Mesendoderm (in vitro differentiated cells): ENCODE measurements at regions not wholly inside any gene's neighbourhood (a gene's known extent, or its start where the extent isn't known, plus 50 kb on each side); places are given as distances from the start of the nearest gene placed in this dataset.

Experiments
- DNase-seq: peaks from one replicate; pipeline ENCODE4 v3.0.0; 2013
- H2AK5ac ChIP-seq: 2 replicates; pipeline ENCODE4 v1.6.1; 2013; ENCODE audit warnings: low read length, inconsistent platforms
- H2BK120ac ChIP-seq: 2 replicates; pipeline ENCODE4 v1.6.1; 2013; ENCODE audit warnings: low read depth, mild to moderate bottlenecking, low read length, moderate library complexity, mixed read lengths
- H2BK15ac ChIP-seq: replicated peaks from 2 replicates; pipeline ENCODE4 v1.6.1; 2013; ENCODE audit warnings: low read depth, mild to moderate bottlenecking, moderate library complexity
- H2BK5ac ChIP-seq: 2 replicates; pipeline ENCODE4 v1.6.1; 2013; ENCODE audit warnings: low read length, inconsistent platforms
- H3K18ac ChIP-seq: 2 replicates; pipeline ENCODE4 v1.6.1; 2013; ENCODE audit warnings: mild to moderate bottlenecking, low read length, mixed read lengths
- H3K23ac ChIP-seq: one replicate; pipeline ENCODE4 v1.6.1; 2013; ENCODE audit warnings: low read length
- H3K27ac ChIP-seq: 2 replicates; pipeline ENCODE4 v1.5.1; 2013; ENCODE audit warnings: low read depth, mild to moderate bottlenecking, inconsistent platforms, low read length, moderate library complexity
- H3K27me3 ChIP-seq: 2 replicates; pipeline ENCODE4 v1.6.1; 2013; ENCODE audit warnings: low read length, control low read depth, mild to moderate bottlenecking, inconsistent platforms; ENCODE audit not compliant: insufficient read depth, poor library complexity
- H3K36me3 ChIP-seq: 2 replicates; pipeline ENCODE4 v1.6.1; 2013; ENCODE audit warnings: low read length, inconsistent platforms; ENCODE audit not compliant: control insufficient read depth, insufficient read depth
- H3K4ac ChIP-seq: one replicate; pipeline ENCODE4 v1.6.1; 2013; ENCODE audit warnings: low read depth, mild to moderate bottlenecking, low read length, moderate library complexity
- H3K4me1 ChIP-seq: 2 replicates; pipeline ENCODE4 v1.6.1; 2013; ENCODE audit warnings: low read depth, low read length, inconsistent platforms; ENCODE audit not compliant: control insufficient read depth
- H3K4me2 ChIP-seq: 2 replicates; pipeline ENCODE4 v1.6.1; 2013; ENCODE audit warnings: low read length
- H3K4me3 ChIP-seq: 2 replicates; pipeline ENCODE4 v1.5.1; 2013; ENCODE audit warnings: mild to moderate bottlenecking, low read length
- H3K56ac ChIP-seq: one replicate; pipeline ENCODE4 v1.6.1; 2013; ENCODE audit warnings: low read length
- H3K79me1 ChIP-seq: 2 replicates; pipeline ENCODE4 v1.6.1; 2013; ENCODE audit warnings: low read length, inconsistent platforms
- H3K79me2 ChIP-seq: 2 replicates; pipeline ENCODE4 v1.6.1; 2013; ENCODE audit warnings: mild to moderate bottlenecking, low read length; ENCODE audit not compliant: control insufficient read depth, insufficient read depth
- H3K9ac ChIP-seq: 2 replicates; pipeline ENCODE4 v1.6.1; 2013; ENCODE audit warnings: low read length, inconsistent platforms
- H4K5ac ChIP-seq: one replicate; pipeline ENCODE4 v1.6.1; 2013; ENCODE audit warnings: low read length
- H4K8ac ChIP-seq: one replicate; pipeline ENCODE4 v1.6.1; 2013; ENCODE audit warnings: low read depth, mild to moderate bottlenecking, control low read depth, low read length, moderate library complexity
- WGBS: extraction: QIAGEN DNeasy Blood & Tissue Kit; methylation state at CpG from one replicate; pipeline ENCODE4 v1.1.7; 2013; ENCODE audit warnings: low lambda C conversion rate, missing lambda C conversion rate; ENCODE audit not compliant: insufficient coverage; ENCODE audit errors: extremely low coverage; 5-methylcytosine and 5-hydroxymethylcytosine counted together

- DNase-seq, result peak; percentile 73
- Histone ChIP-seq H4K5ac (no peak overlapping the region), H3K18ac (no peak overlapping the region), H3K4me1 (no peaks in the 10 kb centered on the region), H3K56ac (no peak overlapping the region), H3K79me1 (no peaks in the 10 kb centered on the region), H3K4me3 (no peak overlapping the region), H3K9ac (no peak overlapping the region), H2BK5ac (no peak overlapping the region), H3K36me3 (no peaks in the 10 kb centered on the region), H2AK5ac (no peak overlapping the region), H3K23ac (no peak overlapping the region), H3K4ac (no peak overlapping the region), H4K8ac (no peak overlapping the region), H2BK120ac (no peak overlapping the region), H2BK15ac (no peak overlapping the region), H3K79me2 (no peaks in the 10 kb centered on the region), H3K27me3 (no peaks in the 10 kb centered on the region), H3K27ac (no peak overlapping the region), H3K4me2 (no peak overlapping the region)
- no CpG with 5 or more reads among the region's 5 CpGs for WGBS
These were observed 1069.5 kb downstream of the VRK1 start for GRCh38 chr14:97866664-97867063.

- Histone ChIP-seq H3K36me3 (no peaks in the 10 kb centered on the region), H3K4ac (no peak overlapping the region), H2BK5ac (no peak overlapping the region), H3K4me1 (no peaks in the 10 kb centered on the region), H3K18ac (no peak overlapping the region), H3K79me2 (no peaks in the 10 kb centered on the region), H3K56ac (no peak overlapping the region), H2BK120ac (no peak overlapping the region), H3K23ac (no peak overlapping the region), H3K4me2 (no peak overlapping the region), H2BK15ac (no peak overlapping the region), H3K4me3 (no peak overlapping the region), H3K27me3 (no peaks in the 10 kb centered on the region), H3K27ac (no peak overlapping the region), H4K8ac (no peak overlapping the region), H2AK5ac (no peak overlapping the region), H3K79me1 (no peaks in the 10 kb centered on the region), H4K5ac (no peak overlapping the region), H3K9ac (no peak overlapping the region)
- DNase-seq, result no peak
These were observed 1076.1 kb downstream of the VRK1 start for GRCh38 chr14:97873291-97873690.

- Histone ChIP-seq H3K56ac (no peak overlapping the region), H3K27ac (no peak overlapping the region), H4K5ac (no peak overlapping the region), H3K79me1 (no peaks in the 10 kb centered on the region), H3K4me3 (no peak overlapping the region), H3K4me1 (no peaks in the 10 kb centered on the region), H3K36me3 (no peaks in the 10 kb centered on the region), H2BK15ac (no peak overlapping the region), H3K9ac (no peak overlapping the region), H3K4ac (no peak overlapping the region), H2BK120ac (no peak overlapping the region), H2AK5ac (no peak overlapping the region), H4K8ac (no peak overlapping the region), H3K23ac (no peak overlapping the region), H3K27me3 (no peaks in the 10 kb centered on the region), H2BK5ac (no peak overlapping the region), H3K4me2 (no peak overlapping the region), H3K18ac (no peak overlapping the region), H3K79me2 (no peaks in the 10 kb centered on the region)
- WGBS, result no CpG with 5 or more reads among the region's 9 CpGs
- no peak for DNase-seq
These were observed 1077.2 kb downstream of the VRK1 start for GRCh38 chr14:97874394-97874793.

- Histone ChIP-seq H3K4me2 (no peak overlapping the region), H2BK5ac (no peak overlapping the region), H4K5ac (no peak overlapping the region), H3K18ac (no peak overlapping the region), H3K23ac (no peak overlapping the region), H2AK5ac (no peak overlapping the region), H4K8ac (no peak overlapping the region), H3K56ac (no peak overlapping the region), H3K27me3 (no peaks in the 10 kb centered on the region), H3K9ac (no peak overlapping the region), H3K79me2 (no peaks in the 10 kb centered on the region), H2BK120ac (no peak overlapping the region), H3K4me1 (no peaks in the 10 kb centered on the region), H3K36me3 (no peaks in the 10 kb centered on the region), H2BK15ac (no peak overlapping the region), H3K27ac (no peak overlapping the region), H3K79me1 (no peaks in the 10 kb centered on the region), H3K4me3 (no peak overlapping the region), H3K4ac (no peak overlapping the region)
- WGBS, result no CpG with 5 or more reads among the region's 1 CpG
- no peak for DNase-seq
These were observed 1081.0 kb downstream of the VRK1 start for GRCh38 chr14:97878206-97878605.

- Histone ChIP-seq H3K23ac (no peak overlapping the region), H3K9ac (no peak overlapping the region), H3K79me1 (no peaks in the 10 kb centered on the region), H3K79me2 (no peaks in the 10 kb centered on the region), H2BK15ac (no peak overlapping the region), H3K27me3 (no peaks in the 10 kb centered on the region), H2AK5ac (no peak overlapping the region), H3K18ac (no peak overlapping the region), H3K27ac (no peak overlapping the region), H3K4me3 (no peak overlapping the region), H2BK5ac (no peak overlapping the region), H3K36me3 (no peaks in the 10 kb centered on the region), H2BK120ac (no peak overlapping the region), H4K5ac (no peak overlapping the region), H4K8ac (no peak overlapping the region), H3K4ac (no peak overlapping the region), H3K56ac (no peak overlapping the region), H3K4me2 (no peak overlapping the region), H3K4me1 (no peaks in the 10 kb centered on the region)
- no peak for DNase-seq
- WGBS, result no CpG with 5 or more reads among the region's 5 CpGs
These were observed 1081.5 kb downstream of the VRK1 start for GRCh38 chr14:97878727-97879126.

GRCh38 chr14:97887690-97888089, 1090.5 kb downstream of the VRK1 start:
- Histone ChIP-seq H3K4me3 (no peak overlapping the region), H3K23ac (no peak overlapping the region), H3K36me3 (no peaks in the 10 kb centered on the region), H2BK15ac (no peak overlapping the region), H4K5ac (no peak overlapping the region), H4K8ac (no peak overlapping the region), H2BK5ac (no peak overlapping the region), H3K9ac (no peak overlapping the region), H2BK120ac (no peak overlapping the region), H3K4me2 (no peak overlapping the region), H3K4ac (no peak overlapping the region), H3K79me2 (no peaks in the 10 kb centered on the region), H3K4me1 (no peaks in the 10 kb centered on the region), H3K79me1 (no peaks in the 10 kb centered on the region), H3K27ac (no peak overlapping the region), H3K18ac (no peak overlapping the region), H3K56ac (no peak overlapping the region), H3K27me3 (no peaks in the 10 kb centered on the region), H2AK5ac (no peak overlapping the region)
- WGBS, result no CpG with 5 or more reads among the region's 6 CpGs
- DNase-seq, result no peak
